Stimulated activated naive CD4-positive, alpha-beta T cell treated with Interleukin-2 at 50 U/mL for 16 hours (primary cell): ENCODE measurements at regions not wholly inside any gene's neighbourhood (a gene's known extent, or its start where the extent isn't known, plus 50 kb on each side); places are given as distances from the start of the nearest gene placed in this dataset.
"Not testable (repeated sequence)": the region's sequence is repeated elsewhere in the genome, so short reads cannot be mapped to it uniquely, and the experiment has no call there.

Source experiments
- DNase-seq: peaks from one replicate; lab custom pipeline; 2025; lab: John Stamatoyannopoulos, UW

GRCh38 chr4:12333083-12333482 is 904.4 kb upstream of the HS3ST1 start:
- not testable (repeated sequence) for DNase-seq

- DNase-seq: no peak
Observed at GRCh38 chr4:12324965-12325364, 896.3 kb upstream of the HS3ST1 start.

DNA sequence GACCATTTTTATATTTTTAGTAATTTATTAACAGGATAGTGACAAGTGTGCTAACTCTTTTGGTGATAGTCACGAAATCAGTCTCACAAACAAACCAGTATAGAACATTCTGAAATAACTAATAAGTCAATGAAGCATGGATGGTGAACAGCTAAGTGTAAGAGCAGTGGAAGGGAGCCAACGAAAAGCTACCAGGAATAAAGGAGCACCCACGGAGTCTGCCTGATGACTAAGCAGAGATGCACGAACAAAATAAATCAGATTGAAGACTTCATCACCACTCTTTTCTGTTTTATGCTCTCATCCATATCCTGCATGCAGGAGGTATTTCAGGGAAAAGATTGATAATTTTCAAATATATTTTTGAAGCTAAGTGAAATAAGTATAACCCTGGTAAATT is 891.1 kb upstream of the HS3ST1 start:
- no peak for DNase-seq

DNA sequence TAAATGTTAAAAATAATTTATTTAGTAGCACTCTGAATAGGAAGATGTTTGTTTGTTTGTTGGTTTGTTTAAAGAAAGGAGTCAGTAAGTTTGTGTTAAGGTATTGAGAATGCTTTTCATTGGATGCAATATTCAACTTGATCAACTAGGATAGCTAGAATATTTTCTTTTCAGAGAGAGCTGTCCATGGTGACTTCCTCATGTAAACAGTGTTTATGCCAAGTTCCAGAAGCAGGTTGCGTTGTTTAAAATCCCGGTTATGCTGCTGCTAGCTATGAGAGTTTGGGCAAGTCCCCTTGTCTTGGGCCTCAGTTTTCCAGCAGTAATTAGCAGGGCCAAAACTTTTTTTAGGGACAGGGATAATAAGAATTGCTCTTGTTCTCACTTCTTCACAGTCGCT is 876.2 kb upstream of the HS3ST1 start:
- no peak for DNase-seq

DNA sequence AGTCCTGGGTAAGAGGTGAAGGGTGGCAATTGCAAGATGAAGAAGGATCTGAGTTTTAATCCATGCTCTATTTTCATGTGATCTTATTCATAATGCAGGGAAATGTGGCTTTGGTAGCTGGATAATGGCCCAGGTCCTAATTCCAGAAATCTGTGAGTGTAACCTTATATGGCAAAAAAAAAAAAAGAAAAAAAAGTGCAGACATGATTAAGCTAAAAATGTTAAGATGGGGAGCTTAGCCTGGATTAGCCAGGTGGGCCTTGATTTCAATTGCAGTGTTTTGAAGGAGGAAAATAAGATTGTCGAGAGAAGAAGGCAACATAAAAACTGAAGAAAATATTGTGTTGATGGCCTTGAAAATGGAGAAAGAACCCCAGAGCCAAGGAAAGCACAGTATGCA is 867.7 kb upstream of the HS3ST1 start:
- no peak for DNase-seq

GRCh38 chr4:12293906-12294525 is 865.3 kb upstream of the HS3ST1 start:
- DNase-seq: no peak

- no peak for DNase-seq
Observed at GRCh38 chr4:12286351-12286750, 857.7 kb upstream of the HS3ST1 start.

DNA sequence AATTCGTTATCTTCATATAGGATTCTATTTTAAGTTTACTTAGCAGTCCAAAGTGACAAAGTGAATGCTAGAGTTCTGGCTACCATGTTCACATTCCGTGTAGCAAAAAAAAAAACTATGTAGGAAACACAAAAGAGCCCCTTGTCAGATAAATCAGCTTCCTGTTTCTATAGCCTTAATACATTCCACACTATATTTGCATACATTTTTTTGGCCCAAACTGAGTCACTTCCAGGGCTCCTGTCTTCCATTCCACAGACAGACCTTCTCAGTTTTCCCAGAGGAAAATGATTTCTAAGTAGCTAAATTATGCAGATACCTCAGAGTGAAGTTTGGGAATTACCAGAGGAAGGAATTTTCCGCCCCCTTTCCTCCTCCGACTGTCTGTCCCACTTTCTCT is 841.9 kb upstream of the HS3ST1 start:
- DNase-seq: no peak

DNA sequence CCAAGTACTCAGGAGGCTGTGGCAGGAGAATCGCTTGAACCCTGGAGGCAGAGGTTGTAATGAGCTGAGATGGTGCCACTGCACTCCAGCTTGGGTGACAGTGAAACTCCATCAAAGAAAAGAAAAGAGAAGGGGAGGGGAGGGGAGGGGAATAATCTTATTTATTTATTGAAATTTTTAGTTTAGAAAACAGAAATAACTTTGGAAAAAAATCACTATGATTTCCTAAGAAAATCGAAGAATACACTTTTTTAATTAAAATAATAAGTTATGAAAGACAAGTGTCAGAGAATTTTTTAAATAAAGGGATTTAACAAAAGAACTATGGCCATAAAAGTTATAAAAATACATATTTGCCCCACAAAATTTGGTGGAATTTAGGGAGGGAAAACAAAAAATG is 836.9 kb upstream of the HS3ST1 start:
- no peak for DNase-seq

GRCh38 chr4:12260453-12260852 is 831.8 kb upstream of the HS3ST1 start:
- DNase-seq: no peak

DNA sequence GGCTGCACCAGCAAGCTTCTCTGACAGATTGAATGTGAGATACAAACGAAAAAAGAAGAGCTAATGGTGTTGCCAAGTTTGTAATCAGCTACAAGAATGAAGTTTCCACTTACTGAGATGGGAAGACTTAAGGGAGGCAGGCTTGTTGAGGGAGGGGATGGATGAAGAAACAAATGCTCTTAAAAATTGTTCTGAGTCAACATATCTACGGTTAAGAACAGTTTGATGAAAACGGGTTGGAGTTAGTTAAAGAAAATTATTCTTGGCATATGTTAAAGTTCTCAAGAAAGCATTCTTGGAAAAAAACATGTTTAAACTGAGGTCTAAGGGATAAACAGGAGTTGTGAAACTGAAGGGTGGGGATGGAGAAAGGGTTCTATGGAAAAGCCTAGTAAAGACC is 816.3 kb upstream of the HS3ST1 start:
- no peak for DNase-seq

- DNase-seq: no peak
Observed at GRCh38 chr4:12242354-12242753, 813.7 kb upstream of the HS3ST1 start.

DNA sequence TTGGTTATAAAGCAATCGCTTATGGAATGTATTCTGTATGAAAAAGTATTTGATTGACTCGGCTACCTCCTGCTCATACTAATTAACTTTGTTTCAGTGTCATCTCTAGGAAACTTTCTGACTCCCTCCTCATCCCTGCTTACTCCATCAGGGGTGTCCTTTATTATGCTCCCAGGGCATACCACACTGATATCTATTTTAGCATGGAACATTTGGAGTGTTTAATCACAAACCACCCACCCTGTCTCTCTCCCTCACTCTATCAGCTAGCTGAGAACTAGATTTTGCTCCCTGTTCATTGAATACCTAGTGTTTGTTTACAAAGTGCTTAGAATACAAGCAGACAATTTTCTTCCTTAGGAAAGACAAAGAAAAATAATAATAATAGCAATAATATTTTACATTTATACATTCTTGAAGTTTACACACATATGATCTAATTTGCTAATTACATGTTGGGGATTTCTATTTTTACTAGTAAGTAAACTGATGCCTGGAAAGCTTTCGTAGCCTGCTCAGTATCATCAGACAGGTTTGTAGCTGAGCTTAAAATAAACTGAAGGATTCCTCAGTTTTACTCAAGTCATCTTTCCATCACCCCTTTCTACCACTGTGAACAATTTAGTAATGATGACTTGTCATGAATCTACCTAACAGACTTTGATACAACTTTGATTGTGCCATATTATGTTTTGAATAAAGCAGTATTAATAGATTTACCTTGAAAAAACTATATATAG is 811.4 kb upstream of the HS3ST1 start:
- DNase-seq: no peak

GRCh38 chr4:12231098-12231497 is 802.4 kb upstream of the HS3ST1 start:
- no peak for DNase-seq

DNA sequence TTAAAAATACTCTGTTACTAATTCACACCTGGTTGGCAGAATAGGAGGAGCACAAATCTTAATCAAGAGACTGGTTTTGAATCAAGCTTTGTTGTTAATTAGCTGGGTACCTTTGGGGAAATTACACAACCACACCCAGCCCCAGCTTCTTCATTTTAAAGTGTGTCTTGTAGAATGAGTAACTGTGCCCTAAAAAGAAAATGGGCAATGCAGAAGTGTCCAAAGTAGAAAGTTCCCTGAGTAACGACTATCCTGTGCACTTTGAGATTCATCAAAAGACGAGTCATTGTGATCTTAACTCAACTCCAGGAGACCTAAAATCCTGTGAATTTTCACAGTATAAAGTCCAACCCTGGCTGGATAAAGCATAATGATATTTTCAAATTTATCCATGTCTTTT is 792.3 kb upstream of the HS3ST1 start:
- no peak for DNase-seq

DNA sequence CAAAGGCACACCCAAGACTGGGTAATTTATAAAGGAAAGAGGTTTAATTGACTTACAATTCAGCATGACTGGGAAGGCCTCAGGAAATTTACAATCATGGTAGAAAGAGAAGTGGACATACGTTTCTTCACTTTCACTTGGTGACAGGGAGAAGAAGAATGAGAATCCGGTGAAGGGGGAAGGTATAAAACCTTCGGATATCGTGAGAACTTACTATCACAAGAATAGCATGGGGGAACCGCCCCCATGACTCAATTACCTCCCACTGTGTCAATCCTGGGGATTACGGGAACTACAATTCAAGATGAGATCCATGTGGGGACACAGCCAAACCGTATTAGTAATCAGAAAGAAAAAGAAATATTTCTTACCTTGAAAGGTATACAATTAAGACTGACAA is 782.9 kb upstream of the HS3ST1 start:
- DNase-seq: no peak

DNA sequence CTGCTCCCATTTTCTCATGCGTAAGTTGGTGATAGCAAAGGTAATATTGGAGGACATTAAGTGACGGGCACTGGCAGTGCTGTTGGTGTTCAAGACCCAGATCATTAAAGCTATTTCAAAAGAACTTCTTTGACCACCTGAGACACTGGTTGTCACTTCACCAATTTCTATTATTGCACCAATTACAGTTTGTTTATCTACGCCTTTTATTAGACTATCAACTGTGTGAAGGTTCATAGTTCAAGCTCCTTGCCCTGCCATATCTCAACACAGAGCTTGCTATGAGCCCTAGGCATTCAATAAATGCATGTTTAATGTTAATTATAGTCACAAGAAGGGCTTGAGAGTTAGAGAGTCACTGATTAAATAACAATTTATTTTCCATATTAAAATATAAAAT is 778.7 kb upstream of the HS3ST1 start:
- DNase-seq: no peak

GRCh38 chr4:12206091-12206490 is 777.4 kb upstream of the HS3ST1 start:
- no peak for DNase-seq

GRCh38 chr4:12203945-12204344 is 775.3 kb upstream of the HS3ST1 start:
- no peak for DNase-seq

DNA sequence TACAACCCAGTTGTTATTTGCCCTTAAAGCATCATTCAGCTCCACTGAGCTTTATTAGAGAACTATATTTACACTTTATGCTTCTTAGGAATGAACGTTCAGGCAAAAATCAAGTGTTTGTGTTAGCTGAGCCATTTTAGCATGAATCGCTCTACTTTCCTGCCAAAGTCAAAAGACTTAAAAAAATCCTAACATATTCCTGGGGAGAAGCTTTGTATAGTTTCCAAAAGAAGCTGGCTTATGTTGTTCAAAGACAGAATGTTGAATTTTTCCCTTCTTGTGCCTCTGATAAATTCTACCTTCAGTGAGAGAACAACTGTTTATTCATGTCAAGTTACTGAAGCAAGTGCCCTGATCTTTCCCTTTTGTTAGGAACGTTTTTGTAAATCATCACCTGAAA is 771.5 kb upstream of the HS3ST1 start:
- DNase-seq: no peak

GRCh38 chr4:12186526-12186925 is 757.8 kb upstream of the HS3ST1 start:
- no peak for DNase-seq

GRCh38 chr4:12178614-12179610 is 750.2 kb upstream of the HS3ST1 start:
- no peak for DNase-seq

DNA sequence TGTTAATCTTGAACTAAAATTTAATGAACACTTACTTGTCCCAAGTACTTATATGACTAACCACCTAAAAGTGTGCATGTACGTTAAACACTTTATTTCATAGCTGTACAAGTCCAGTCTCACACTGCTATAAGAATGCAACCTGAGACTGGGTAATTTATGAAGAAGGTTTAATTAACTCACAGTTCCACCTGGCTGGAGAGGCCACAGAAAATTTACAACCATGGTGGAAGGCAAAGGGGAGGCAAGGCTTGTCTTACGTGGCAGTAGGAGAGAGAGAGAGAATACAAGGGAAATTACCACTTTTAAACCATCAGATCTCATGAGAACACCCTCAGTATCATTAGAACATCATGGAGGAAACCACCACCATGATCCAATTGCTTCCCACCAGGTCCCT is 748.7 kb upstream of the HS3ST1 start:
- DNase-seq: no peak
